ENCODE measurements at regions not wholly inside any gene's neighbourhood (a gene's known extent, or its start where the extent isn't known, plus 50 kb on each side); places are given as distances from the start of the nearest gene placed in this dataset.

DNA sequence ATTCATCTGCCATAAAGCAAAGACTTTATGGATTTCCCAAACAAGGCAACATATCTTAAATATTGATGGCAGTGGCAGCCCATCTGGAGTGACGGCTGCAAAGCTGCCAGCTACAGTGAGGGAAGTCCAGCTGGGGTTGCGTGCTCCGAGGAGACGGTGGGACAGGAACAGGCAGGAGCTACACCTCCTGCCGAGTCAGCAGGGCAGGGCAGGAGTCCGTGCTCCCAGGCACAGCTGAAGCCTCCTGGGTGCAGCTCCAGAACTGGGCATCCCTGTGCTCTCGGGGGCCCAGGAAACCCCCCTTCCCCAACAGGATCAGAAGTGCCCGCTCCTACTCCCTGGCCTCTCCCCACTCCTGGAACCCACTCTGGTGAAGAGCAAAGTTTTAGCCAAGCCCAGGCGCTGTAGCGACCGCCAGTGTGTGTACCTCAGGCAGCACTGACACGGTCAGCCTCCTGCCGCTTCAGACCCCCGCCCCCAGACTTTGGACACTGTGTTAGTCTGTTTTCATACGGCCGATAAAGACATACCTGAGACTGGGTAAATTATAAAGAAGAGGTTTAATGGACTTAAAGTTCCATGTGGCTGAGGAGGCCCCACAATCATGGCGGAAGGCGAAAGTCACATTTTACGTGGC is 556.4 kb upstream of the CCDC54 start:
- ChIA-PET CTCF (no interaction called here), POLR2A (no interaction called here)
- Histone ChIP-seq H3K27ac (ENCODE audit: low read depth in 2 of 2, low read length in 1 of 2) (no peak overlapping the region), H3K79me2 (ENCODE audit: insufficient read depth) (no peaks in the 10 kb centered on the region), H3K27me3 (ENCODE audit: insufficient read depth) (no peaks in the 10 kb centered on the region), H3K9me2 (no peaks in the 10 kb centered on the region), H4K20me1 (ENCODE audit: insufficient read depth) (no peaks in the 10 kb centered on the region), H3K4me2 (no peak overlapping the region), H3K4me3 (ENCODE audit: low read depth in 2 of 2, low read length in 1 of 2) (no peak overlapping the region), H3K9ac (no peak overlapping the region), H3K9me3 (no peaks in the 10 kb centered on the region), H3F3A (replicated peaks; ENCODE audit: insufficient read depth) (peaks cover 9% of the 10 kb centered on the region), H3K36me3 (replicated peaks in 1 of 2; ENCODE audit: control insufficient read depth in 1 of 2, insufficient read depth in 2 of 2, low read length in 1 of 2) (no peaks in the 10 kb centered on the region), H3K4me1 (ENCODE audit: control insufficient read depth in 1 of 2, insufficient read depth in 2 of 2, low read depth in 1 of 2, low read length in 1 of 2) (peaks cover 2 to 17% of the 10 kb centered on the region in 2 experiments; a peak in 3 of 4 replicates), H2AFZ (ENCODE audit: low read depth) (no peak overlapping the region)
- TF ChIP-seq FOXJ3 (CRISPR knock-in tag; IDR thresholded peaks at IDR 0.05) (no peak), GABPA (IDR thresholded peaks at IDR 0.05; ENCODE audit: low read depth) (no peak)
- TF ChIP-seq, protein P1, sequence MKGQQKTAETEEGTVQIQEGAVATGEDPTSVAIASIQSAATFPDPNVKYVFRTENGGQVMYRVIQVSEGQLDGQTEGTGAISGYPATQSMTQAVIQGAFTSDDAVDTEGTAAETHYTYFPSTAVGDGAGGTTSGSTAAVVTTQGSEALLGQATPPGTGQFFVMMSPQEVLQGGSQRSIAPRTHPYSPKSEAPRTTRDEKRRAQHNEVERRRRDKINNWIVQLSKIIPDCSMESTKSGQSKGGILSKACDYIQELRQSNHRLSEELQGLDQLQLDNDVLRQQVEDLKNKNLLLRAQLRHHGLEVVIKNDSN (IDR thresholded peaks at IDR 0.05; ENCODE audit: borderline replicate concordance, low read depth), result no peak
- TF ChIP-seq, protein P2, sequence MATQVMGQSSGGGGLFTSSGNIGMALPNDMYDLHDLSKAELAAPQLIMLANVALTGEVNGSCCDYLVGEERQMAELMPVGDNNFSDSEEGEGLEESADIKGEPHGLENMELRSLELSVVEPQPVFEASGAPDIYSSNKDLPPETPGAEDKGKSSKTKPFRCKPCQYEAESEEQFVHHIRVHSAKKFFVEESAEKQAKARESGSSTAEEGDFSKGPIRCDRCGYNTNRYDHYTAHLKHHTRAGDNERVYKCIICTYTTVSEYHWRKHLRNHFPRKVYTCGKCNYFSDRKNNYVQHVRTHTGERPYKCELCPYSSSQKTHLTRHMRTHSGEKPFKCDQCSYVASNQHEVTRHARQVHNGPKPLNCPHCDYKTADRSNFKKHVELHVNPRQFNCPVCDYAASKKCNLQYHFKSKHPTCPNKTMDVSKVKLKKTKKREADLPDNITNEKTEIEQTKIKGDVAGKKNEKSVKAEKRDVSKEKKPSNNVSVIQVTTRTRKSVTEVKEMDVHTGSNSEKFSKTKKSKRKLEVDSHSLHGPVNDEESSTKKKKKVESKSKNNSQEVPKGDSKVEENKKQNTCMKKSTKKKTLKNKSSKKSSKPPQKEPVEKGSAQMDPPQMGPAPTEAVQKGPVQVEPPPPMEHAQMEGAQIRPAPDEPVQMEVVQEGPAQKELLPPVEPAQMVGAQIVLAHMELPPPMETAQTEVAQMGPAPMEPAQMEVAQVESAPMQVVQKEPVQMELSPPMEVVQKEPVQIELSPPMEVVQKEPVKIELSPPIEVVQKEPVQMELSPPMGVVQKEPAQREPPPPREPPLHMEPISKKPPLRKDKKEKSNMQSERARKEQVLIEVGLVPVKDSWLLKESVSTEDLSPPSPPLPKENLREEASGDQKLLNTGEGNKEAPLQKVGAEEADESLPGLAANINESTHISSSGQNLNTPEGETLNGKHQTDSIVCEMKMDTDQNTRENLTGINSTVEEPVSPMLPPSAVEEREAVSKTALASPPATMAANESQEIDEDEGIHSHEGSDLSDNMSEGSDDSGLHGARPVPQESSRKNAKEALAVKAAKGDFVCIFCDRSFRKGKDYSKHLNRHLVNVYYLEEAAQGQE (IDR thresholded peaks at IDR 0.05; ENCODE audit: low read depth, low read length), result no peak
- DNase-seq, result no peak
- WGBS (ENCODE audit: low lambda C conversion rate), result 99% methylated on average over 14 of the region's 19 CpGs

DNA sequence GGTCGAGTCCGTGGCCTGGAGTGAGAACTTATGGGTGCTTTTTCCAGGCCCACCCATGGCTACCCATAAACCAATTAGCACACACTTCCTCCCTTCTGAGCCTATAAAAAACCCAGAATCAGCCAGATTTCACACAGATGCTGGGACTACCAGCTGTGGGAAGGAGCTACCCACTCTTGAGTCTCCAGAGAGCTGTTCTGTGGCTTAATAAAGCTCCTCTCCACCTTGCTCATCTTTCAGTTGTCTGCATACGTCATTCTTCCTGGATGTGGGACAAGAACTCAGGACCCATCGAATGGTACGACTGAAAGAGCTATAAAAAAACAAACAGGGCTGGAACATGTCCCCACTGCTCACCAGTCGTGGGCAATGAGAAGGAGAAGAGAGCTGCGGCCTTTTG is 555.4 kb upstream of the CCDC54 start:
- Histone ChIP-seq H3K79me2 (ENCODE audit: insufficient read depth) (no peaks in the 10 kb centered on the region), H3K4me3 (ENCODE audit: low read depth in 2 of 2, low read length in 1 of 2) (no peak overlapping the region), H3K27ac (ENCODE audit: low read depth in 2 of 2, low read length in 1 of 2) (no peak overlapping the region), H3K36me3 (replicated peaks in 1 of 2; ENCODE audit: control insufficient read depth in 1 of 2, insufficient read depth in 2 of 2, low read length in 1 of 2) (no peaks in the 10 kb centered on the region), H3F3A (replicated peaks; ENCODE audit: insufficient read depth) (peaks cover 17% of the 10 kb centered on the region), H3K27me3 (ENCODE audit: insufficient read depth) (no peaks in the 10 kb centered on the region), H3K4me2 (no peak overlapping the region), H2AFZ (ENCODE audit: low read depth) (no peak overlapping the region), H3K9ac (no peak overlapping the region), H3K9me2 (no peaks in the 10 kb centered on the region), H3K4me1 (ENCODE audit: control insufficient read depth in 1 of 2, insufficient read depth in 2 of 2, low read depth in 1 of 2, low read length in 1 of 2) (peaks cover 11 to 25% of the 10 kb centered on the region in 2 experiments; a peak in 3 of 4 replicates), H3K9me3 (no peaks in the 10 kb centered on the region), H4K20me1 (ENCODE audit: insufficient read depth) (no peaks in the 10 kb centered on the region)
- CTCF ChIA-PET, result interaction anchor here (1.2 kb wide), 1 partner anchor 243 kb away, joined by 3 read pairs; no protein-coding TSS in a partner anchor
- POLR2A ChIA-PET, result no interaction called here
- DNase-seq, result no peak
- 85% methylated on average over 5 of the region's 7 CpGs for WGBS (ENCODE audit: low lambda C conversion rate)
- no peak for TF ChIP-seq RFX5 (IDR thresholded peaks at IDR 0.05; ENCODE audit: low read length)
- TF ChIP-seq, protein P1 (IDR thresholded peaks at IDR 0.05; ENCODE audit: borderline replicate concordance, low read depth), result no peak
- TF ChIP-seq, protein P3, sequence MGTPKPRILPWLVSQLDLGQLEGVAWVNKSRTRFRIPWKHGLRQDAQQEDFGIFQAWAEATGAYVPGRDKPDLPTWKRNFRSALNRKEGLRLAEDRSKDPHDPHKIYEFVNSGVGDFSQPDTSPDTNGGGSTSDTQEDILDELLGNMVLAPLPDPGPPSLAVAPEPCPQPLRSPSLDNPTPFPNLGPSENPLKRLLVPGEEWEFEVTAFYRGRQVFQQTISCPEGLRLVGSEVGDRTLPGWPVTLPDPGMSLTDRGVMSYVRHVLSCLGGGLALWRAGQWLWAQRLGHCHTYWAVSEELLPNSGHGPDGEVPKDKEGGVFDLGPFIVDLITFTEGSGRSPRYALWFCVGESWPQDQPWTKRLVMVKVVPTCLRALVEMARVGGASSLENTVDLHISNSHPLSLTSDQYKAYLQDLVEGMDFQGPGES (IDR thresholded peaks at IDR 0.05; ENCODE audit: low read depth, low read length), result no peak
- no peak for TF ChIP-seq TAF1 (IDR thresholded peaks at IDR 0.05; ENCODE audit: borderline replicate concordance, low read depth, low read length)
- no peak for TF ChIP-seq FOXJ3 (CRISPR knock-in tag; IDR thresholded peaks at IDR 0.05)
- TF ChIP-seq, protein P4, sequence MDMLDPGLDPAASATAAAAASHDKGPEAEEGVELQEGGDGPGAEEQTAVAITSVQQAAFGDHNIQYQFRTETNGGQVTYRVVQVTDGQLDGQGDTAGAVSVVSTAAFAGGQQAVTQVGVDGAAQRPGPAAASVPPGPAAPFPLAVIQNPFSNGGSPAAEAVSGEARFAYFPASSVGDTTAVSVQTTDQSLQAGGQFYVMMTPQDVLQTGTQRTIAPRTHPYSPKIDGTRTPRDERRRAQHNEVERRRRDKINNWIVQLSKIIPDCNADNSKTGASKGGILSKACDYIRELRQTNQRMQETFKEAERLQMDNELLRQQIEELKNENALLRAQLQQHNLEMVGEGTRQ (IDR thresholded peaks at IDR 0.05; ENCODE audit: borderline replicate concordance, low read depth, low read length), result no peak
- TF ChIP-seq, protein P5, sequence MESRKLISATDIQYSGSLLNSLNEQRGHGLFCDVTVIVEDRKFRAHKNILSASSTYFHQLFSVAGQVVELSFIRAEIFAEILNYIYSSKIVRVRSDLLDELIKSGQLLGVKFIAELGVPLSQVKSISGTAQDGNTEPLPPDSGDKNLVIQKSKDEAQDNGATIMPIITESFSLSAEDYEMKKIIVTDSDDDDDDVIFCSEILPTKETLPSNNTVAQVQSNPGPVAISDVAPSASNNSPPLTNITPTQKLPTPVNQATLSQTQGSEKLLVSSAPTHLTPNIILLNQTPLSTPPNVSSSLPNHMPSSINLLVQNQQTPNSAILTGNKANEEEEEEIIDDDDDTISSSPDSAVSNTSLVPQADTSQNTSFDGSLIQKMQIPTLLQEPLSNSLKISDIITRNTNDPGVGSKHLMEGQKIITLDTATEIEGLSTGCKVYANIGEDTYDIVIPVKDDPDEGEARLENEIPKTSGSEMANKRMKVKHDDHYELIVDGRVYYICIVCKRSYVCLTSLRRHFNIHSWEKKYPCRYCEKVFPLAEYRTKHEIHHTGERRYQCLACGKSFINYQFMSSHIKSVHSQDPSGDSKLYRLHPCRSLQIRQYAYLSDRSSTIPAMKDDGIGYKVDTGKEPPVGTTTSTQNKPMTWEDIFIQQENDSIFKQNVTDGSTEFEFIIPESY (IDR thresholded peaks at IDR 0.05; ENCODE audit: borderline replicate concordance, low read depth), result no peak
- TF ChIP-seq TEAD4 (IDR thresholded peaks at IDR 0.05; ENCODE audit: borderline replicate concordance, insufficient read depth), result no peak
- TF ChIP-seq CHD2 (IDR thresholded peaks at IDR 0.05; ENCODE audit: low read length, partially characterized antibody), result no peak
- TF ChIP-seq ELF1 (IDR thresholded peaks at IDR 0.05), result no peak
- TF ChIP-seq RXRA (IDR thresholded peaks at IDR 0.05; ENCODE audit: borderline replicate concordance, low read depth), result no peak
- no peak for TF ChIP-seq TCF12 (IDR thresholded peaks at IDR 0.05)
- TF ChIP-seq SMC3 (IDR thresholded peaks at IDR 0.05; ENCODE audit: low read depth, low read length), result no peak
- TF ChIP-seq MXI1 (IDR thresholded peaks at IDR 0.05; ENCODE audit: low read depth, low read length), result no peak
- no peak for TF ChIP-seq GATA2 (CRISPR knock-in tag; IDR thresholded peaks at IDR 0.05)

All from SK-N-SH (cell line).